CD4-positive, alpha-beta T cell treated with Interleukin-2 at 100 ng/mL for 4 hours (primary cell): ENCODE measurements at regions not wholly inside any gene's neighbourhood (a gene's known extent, or its start where the extent isn't known, plus 50 kb on each side); places are given as distances from the start of the nearest gene placed in this dataset.
"Not testable (repeated sequence)": the region's sequence is repeated elsewhere in the genome, so short reads cannot be mapped to it uniquely, and the experiment has no call there.

Experiments used
- DNase-seq: peaks from one replicate; pipeline ENCODE4 v3.0.0-alpha.2; 2020; ENCODE audit warnings: low spot score

DNA sequence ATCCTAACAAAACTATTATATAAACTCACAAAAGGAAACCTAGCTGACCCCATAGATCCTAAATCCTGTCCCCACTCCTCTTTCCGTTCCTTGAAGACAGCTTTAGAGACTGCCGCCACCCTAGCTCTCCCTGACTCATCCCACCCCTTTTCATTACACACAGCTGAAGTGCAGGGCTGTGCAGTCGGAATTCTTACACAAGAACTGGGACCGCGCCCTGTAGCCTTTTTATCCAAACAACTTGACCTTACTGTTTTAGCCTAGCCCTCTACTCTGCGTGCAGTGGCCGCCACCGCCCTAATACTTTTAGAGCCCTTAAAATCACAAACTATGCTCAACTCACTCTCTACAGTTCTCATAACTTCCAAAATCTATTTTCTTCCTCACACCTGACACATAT, 264.0 kb downstream of the SMARCA2 start:
- DNase-seq = not testable (repeated sequence)

- no peak for DNase-seq
Measured at GRCh38 chr9:2281031-2281802, 266.1 kb downstream of the SMARCA2 start.

- DNase-seq = no peak
Measured at GRCh38 chr9:2281803-2282185, 266.6 kb downstream of the SMARCA2 start.

DNA sequence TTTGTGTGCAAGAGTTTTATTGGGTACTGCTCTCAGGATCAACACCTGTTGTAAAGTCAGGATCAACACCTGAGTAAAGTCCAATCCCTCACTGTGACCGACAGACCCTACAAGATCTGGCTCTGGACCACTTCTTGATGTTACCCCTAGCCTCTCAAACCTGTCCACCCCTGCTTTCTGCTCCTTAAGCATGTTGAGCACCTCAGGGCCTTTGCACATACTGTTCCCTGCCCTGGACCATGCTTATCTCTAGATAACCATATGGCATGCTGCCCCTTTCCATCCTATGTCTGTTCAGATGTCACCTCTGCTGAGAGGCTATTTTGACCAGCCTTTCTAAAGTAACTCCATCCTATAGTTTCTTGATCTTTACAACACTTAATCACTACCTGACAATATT, 269.6 kb downstream of the SMARCA2 start:
- DNase-seq = no peak

DNA sequence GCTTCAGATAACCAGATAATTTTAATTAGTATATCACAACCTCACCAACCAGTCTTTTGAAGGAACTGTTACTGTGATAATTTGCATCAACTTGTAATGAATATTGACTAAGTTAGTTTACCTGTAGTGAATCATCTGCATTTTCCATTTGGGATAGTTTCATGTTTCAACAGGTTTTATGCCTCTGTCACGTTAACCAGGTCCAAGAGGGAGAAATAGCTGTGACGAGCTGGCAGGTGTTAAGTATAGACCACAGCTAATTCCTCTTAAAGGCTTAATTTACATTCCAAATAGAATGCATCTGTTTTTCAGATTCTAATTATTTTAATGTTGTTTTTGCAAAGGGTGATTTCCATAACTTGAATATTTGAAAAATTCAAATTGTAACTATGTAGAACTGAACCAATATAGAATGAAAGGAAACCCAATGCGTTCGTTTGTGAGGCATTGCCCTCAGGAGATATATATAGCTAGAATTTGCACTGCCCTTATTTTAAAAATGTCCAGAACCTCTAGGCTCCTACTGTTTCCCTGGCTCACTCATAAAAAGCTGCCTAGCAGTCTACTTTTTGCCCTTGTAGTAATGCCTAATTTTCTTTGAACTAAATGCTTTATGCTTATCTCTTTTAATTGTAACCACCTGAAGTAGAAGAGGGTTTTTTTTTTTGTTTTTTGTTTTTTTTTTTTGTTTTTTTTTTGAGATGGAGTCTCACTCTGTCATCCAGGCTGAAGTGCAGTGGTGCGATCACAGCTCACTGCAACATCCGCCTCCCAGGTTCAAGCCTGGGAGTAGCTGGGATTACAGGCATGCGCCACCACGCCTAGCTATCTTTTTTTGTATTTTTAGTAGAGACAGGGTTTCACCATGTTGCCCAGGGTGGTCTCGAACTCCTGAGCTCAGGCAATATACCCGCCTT, 270.5 kb downstream of the SMARCA2 start:
- DNase-seq = no peak

GRCh38 chr9:2286333-2286705, 271.2 kb downstream of the SMARCA2 start:
- no peak for DNase-seq

DNA sequence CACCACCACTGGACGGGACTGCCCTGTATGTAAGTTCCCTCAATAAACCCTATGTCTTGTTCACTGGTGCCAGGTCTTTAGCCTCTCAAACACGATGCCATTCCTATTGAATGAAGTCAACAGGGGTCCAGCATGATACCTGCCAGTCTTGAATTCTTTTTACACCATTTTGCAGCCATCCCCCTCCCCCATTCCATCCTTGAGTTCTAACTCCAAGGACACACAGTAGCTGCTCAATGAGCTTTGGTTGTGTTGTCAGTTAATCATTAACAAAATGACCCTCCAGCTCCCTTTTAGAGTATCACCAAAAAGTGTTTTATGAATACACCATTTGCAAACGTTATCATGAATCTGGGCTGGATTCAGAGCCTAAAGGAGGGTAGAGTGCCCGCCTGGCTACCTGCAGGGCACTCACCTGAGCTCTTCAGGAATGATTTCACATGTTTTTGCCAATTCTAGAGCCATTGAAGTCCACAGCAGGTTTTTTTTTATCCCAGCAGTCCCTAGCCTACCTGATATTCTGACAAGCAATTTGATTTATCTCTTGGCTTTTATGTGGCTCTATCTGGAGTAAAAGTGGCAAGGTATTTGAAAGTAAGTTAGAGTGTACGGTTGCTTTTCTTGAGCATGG, 271.8 kb downstream of the SMARCA2 start:
- no peak for DNase-seq

GRCh38 chr9:2288309-2288708, 273.2 kb downstream of the SMARCA2 start:
- DNase-seq = no peak

- no peak for DNase-seq
Measured at GRCh38 chr9:2289263-2289662, 274.1 kb downstream of the SMARCA2 start.

- DNase-seq = no peak
Measured at GRCh38 chr9:2290382-2290781, 275.2 kb downstream of the SMARCA2 start.

GRCh38 chr9:2291980-2292704, 277.0 kb downstream of the SMARCA2 start:
- no peak for DNase-seq

DNA sequence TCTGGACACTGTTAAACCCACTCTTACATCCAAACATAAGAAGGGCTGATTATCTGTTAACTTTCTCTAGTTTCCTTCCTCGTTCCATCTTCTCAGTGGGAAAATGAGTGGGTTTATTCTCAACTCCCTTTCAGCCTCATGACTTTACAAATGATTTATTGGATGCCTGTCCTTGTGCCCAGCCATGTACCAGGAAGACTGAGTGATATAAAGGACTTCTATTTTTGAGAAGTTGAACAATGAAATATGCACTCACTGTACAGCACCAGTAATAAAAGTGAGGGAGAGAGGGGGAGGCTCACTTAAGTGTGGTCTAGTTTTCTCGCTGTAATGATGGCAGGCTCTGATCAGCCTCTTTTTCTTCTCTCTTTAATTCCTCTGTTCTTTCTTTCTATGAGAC, 277.6 kb downstream of the SMARCA2 start:
- no peak for DNase-seq

- DNase-seq = no peak
Measured at GRCh38 chr9:2297771-2298170, 282.6 kb downstream of the SMARCA2 start.

DNA sequence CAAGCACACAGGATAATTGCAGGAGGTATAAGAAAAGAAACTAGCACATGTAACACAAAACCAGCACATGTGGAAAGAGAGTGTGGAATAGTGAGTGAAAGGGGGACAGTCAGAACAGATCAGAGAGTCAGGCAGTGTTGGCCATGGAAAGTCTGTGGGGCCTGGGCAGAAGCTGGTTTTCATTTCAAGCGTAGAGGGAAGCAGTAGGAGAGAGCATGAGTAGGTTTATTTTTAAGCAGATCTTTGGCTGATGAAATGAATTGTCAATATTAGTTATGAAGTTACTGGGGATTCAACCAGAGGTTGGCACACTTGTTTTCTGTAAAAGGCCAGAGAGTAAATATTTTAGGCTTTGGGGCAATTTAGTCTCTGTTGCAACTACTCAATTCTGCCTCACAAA, 283.1 kb downstream of the SMARCA2 start:
- DNase-seq = no peak

DNA sequence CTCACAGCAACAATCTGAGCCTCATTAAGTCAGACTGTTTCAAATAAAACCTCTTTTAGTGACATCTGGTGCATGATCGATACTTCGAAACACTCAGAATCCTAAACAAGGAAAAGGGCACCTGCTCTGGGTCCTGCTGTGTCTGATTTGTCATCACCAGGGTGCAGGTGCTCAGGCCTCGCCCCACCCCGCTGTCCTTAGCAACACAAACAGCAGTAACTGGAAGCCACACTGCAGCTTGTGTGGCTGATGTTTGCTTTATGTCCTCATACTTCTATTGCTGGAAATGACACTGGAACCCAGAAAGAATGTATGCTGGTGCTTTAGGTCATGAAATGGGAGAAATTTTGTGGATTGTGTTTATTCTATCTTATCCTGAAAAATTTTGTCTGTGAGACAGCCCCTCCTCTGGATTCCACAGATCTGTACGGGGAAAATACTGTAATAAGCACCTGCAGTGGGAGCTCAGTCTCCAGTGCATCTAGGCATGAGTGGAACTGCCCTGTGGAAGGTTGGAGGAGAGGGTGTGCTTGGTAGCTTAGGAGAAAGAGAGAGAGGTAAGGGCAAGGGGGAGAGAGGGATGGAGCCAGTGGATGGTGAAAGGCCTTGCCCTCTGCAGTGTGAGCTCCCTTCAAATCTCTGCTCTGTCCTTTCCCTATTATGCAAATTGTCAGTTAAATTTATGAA, 284.2 kb downstream of the SMARCA2 start:
- no peak for DNase-seq

DNA sequence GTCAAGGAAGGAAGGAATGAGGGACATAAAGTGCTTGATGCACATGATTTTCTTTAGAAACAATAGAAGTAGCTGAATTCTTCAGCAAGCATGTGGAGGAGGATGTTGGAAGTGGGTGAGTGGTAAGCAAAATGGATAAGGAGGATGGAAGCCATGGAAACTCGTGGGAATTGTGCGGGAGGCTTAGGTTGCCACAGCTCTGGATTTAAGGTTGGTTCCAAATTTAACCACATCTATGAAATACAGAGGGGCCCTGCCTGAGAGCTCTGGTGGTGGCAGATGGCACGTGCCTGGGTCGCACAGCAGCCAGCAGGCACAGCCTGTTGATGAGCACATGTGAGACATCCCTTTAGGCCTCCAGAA, 284.7 kb downstream of the SMARCA2 start:
- no peak for DNase-seq

- no peak for DNase-seq
Measured at GRCh38 chr9:2300325-2300724, 285.2 kb downstream of the SMARCA2 start.

DNA sequence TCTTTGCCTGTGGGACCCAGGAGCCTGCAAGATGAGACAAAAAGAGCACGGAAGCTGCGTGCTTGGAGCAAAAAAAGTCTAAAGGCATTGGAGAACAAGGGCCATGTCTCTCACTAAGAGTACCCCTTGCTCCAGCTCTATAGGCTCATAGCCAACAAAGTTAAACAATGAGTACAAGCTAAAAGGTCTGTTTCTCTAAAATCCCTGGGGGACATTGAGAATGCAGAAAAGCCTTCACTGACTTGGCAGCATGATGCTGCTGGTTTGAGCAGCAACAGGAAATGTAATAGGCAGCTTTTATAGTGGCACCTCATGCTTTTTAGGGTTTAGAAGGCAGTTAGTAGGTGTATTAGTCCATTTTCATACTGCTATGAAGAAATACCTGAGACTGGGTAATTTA, 287.5 kb downstream of the SMARCA2 start:
- DNase-seq = no peak

DNA sequence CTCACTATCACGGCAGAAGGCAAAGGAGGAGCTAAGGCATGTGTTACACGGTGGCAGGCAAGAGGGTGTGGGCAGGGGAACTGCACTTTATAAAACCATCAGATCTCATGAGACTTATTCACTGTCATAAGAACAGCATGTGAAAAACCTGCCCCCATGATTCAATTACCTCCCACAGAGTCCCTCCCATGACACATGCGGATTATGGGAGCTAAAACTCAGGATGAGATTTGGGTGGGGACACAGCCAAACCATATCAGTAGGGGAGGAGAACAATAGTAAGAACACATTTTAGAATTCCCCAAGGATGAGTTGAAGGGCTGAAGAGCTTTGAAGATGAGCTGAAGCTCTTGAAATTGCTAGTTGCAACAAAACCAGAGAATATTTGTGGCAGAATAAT, 287.9 kb downstream of the SMARCA2 start:
- DNase-seq = no peak

- DNase-seq = no peak
Measured at GRCh38 chr9:2307480-2307879, 292.3 kb downstream of the SMARCA2 start.

GRCh38 chr9:2311920-2312319, 296.8 kb downstream of the SMARCA2 start:
- DNase-seq = no peak

DNA sequence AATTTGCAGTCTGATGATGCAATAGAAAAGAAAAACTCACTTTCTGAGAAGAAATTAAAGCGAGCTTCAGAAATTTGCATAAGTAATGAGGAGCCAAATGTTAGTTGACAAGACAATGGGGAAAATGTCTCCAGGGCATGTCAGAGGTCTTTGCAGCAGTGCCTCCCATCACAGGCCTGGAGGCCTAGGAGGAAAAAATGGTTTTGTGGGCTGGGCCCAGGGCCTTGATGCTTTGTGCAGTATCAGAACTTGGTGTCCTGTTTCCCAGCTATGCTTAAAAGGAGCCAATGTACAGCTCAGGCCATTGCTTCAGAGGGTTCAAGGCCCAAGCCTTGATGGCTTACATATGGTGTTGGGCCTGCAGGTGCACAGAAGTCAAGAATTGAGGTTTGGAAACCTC, 298.4 kb downstream of the SMARCA2 start:
- no peak for DNase-seq
